AG09309 (cell line): ENCODE measurements at regions not wholly inside any gene's neighbourhood (a gene's known extent, or its start where the extent isn't known, plus 50 kb on each side); places are given as distances from the start of the nearest gene placed in this dataset.

Experiments used
- DNase-seq: peaks from one replicate; pipeline ENCODE4 v3.0.0-alpha.2; 2010; ENCODE audit warnings: low read depth
- H3K4me3 ChIP-seq: 2 replicates; pipeline ENCODE4 v1.5.1; 2011; ENCODE audit warnings: mild to moderate bottlenecking, low read depth, low read length, moderate library complexity; ENCODE audit not compliant: control insufficient read depth
- TF ChIP-seq, protein P1 (sequence below): IDR thresholded peaks from 2 replicates; pipeline ENCODE4 v1.5.1; 2011; ENCODE audit warnings: mild to moderate bottlenecking, low read depth, low read length, inconsistent platforms; ENCODE audit not compliant: insufficient read depth, control insufficient read depth; ENCODE audit errors: missing control alignments

DNA sequence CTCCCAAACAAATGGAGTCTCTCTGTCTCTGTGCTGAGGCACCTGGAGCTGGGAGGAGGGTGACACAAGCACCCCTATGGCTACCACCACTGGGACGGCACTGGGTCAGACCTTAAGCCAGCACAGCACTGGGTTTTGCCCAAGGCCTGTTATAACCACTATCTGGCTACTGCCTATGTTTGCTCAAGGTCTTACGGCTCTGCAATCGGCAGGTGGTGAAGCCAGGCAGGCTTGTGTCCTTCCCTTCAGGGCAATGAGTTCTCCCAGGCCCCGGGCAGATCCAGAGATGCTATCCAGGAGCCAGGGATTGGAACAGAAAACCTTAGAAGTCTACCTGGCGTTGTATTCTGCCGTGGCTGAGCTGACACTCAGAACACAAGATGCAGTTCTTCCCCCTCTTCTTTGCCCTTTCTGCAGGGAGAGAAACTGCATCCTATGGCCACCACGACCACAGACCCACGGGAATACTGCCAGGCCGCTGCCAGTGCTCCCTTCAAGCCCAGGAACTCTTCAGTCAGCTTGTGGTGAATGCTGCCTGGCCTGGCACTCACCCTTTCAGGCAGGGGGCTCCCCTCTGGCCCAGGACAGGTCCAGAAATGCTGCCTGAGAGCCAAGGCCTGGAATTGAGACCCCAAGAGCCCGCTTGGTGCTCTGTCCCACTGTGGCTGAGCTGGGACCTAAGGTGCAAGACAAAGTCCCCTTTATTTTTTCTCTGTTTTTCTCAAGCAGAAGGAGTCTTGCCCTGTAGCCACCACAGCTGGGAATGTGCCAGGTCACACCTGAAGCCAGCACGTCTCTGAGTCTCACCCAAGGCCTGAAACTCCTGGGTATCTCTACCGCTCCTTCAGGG, 67.0 kb upstream of the FRMD1 start:
- H3K4me3 ChIP-seq, result no peak overlapping the region
- TF ChIP-seq, protein P1, sequence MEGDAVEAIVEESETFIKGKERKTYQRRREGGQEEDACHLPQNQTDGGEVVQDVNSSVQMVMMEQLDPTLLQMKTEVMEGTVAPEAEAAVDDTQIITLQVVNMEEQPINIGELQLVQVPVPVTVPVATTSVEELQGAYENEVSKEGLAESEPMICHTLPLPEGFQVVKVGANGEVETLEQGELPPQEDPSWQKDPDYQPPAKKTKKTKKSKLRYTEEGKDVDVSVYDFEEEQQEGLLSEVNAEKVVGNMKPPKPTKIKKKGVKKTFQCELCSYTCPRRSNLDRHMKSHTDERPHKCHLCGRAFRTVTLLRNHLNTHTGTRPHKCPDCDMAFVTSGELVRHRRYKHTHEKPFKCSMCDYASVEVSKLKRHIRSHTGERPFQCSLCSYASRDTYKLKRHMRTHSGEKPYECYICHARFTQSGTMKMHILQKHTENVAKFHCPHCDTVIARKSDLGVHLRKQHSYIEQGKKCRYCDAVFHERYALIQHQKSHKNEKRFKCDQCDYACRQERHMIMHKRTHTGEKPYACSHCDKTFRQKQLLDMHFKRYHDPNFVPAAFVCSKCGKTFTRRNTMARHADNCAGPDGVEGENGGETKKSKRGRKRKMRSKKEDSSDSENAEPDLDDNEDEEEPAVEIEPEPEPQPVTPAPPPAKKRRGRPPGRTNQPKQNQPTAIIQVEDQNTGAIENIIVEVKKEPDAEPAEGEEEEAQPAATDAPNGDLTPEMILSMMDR, result no peak
- no peak for DNase-seq

DNA sequence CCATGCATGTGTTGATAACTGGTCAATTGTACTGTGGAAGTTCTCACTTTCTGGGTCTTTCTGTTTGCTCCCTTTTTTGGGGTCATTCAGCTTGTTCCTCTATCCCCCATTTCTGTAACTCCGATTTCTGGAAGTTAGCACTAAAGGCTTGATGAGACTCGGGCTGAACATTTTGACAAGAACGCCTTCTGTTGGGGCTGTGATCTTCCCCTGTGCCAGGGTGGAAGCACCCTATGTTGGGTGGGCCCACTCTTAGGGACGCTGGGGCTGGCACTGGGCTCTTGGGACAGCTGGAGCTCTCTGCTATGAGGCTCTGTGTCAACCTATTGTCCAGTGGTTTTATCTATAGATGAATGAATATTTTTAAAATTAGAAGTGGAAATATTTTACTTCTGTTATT, 60.1 kb upstream of the FRMD1 start:
- DNase-seq, result no peak
- TF ChIP-seq, protein P1, result no peak
- no peak overlapping the region for H3K4me3 ChIP-seq

DNA sequence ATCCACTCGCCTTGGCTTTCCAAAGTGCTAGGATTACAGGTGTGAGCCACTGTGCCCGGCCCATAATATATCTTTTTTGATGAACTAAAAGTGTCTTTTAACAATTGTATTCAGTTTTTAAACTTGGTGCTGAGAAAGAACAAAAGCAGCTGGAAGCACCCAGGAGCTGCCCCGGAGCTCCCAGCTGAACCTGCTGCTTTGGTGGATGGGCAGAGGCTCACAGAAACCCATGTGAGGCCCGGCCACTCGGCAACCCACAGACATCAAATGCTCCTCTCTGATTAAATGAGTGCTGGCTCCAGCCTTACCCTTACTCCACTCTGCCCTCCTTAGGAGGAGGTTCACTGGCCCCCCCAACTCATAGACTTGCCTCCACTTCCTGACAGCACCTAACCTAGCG, 59.4 kb upstream of the FRMD1 start:
- TF ChIP-seq, protein P1, result no peak
- no peak for DNase-seq
- no peak overlapping the region for H3K4me3 ChIP-seq

DNA sequence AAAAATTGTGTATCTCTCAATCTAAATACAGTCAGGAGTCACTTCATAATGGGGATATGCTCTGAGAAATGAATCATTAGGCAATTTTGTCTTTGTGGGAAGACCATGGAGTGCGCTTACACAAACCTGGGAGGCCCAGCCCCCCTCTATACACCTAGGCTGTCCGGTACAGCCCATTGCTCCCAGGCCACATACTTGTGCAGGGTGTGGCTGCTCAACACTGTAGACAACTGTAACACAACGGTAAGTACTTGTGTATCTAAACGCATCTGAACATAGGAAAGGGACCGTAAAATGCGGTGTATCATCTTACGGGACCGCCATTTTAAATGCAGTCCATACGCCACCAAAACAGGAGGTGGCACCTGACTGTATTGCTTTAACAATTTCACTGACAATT, 58.0 kb upstream of the FRMD1 start:
- TF ChIP-seq, protein P1, result no peak
- DNase-seq, result no peak
- no peak overlapping the region for H3K4me3 ChIP-seq

DNA sequence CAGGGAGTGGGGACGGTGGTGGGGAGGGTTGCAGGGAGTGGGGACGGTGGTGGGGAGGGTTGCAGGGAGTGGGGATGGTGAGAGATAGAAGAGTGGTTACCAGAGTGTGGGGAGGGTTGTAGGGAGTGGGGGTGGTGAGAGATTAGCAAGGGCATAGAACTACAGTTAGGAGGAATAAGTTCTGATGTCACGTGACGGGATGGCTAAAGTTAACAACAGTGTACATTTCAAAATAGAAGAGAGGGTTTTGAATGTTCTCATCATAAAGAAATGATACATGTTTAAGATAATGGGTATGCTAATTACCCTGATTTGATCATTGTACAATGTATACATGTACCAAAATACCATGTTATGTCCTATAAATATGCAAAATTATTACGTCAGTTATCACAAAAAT, 57.6 kb upstream of the FRMD1 start:
- TF ChIP-seq, protein P1, result no peak
- no peak for DNase-seq
- H3K4me3 ChIP-seq, result no peak overlapping the region

DNA sequence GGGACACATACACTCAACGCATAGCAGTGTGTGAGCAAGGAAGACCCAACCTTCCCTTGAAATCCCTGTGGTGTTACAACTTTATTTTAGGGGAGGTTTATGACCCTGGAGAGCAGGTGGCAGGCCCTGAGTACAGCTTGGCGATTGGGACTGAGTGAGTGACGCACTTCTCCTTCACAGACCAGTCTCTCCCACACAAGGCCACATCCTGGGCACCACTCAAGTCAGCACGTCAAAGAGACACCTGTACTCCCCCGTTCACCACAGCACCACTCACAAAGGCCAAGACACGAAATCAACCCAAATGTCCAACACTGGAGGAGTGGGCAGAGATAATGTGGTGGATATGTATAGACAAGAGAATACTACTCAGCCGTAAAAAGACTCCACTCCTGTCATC, 57.0 kb upstream of the FRMD1 start:
- no peak overlapping the region for H3K4me3 ChIP-seq
- TF ChIP-seq, protein P1, result no peak
- DNase-seq, result no peak

DNA sequence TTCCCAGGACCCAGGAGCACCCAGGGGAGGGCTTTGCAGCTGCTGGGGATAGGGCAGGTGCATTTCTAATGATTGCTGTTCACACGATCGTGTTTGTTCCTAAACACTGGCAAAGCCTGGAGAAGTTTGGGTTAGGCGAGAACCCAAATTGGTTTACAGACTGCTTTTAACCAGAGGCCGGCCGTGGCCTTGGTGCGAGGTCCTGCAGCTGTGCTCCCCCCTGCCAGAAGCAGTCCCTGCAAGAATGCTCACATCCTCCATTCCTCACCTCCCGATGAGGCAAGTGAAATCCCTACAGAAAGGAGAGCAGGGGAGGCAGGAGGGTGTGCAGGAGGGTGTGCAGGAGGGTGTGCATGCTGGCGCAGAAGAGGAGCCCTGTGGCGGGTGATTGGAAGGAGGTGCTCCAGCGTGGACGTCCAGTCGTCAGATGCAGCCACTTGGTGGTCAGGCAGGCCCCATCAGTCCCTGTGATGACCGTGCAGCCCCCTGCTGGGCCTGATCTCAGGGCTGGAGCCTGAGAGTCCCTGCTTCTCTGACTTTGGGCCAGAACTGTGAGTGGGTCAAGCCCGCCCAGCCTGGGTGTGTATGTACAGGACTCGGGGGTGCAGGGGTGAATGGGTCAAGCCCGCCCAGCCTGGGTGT, 55.7 kb upstream of the FRMD1 start:
- no peak for DNase-seq
- TF ChIP-seq, protein P1, result no peak
- H3K4me3 ChIP-seq, result no peak overlapping the region
